ENCODE measurements at regions not wholly inside any gene's neighbourhood (a gene's known extent, or its start where the extent isn't known, plus 50 kb on each side); places are given as distances from the start of the nearest gene placed in this dataset.

DNA sequence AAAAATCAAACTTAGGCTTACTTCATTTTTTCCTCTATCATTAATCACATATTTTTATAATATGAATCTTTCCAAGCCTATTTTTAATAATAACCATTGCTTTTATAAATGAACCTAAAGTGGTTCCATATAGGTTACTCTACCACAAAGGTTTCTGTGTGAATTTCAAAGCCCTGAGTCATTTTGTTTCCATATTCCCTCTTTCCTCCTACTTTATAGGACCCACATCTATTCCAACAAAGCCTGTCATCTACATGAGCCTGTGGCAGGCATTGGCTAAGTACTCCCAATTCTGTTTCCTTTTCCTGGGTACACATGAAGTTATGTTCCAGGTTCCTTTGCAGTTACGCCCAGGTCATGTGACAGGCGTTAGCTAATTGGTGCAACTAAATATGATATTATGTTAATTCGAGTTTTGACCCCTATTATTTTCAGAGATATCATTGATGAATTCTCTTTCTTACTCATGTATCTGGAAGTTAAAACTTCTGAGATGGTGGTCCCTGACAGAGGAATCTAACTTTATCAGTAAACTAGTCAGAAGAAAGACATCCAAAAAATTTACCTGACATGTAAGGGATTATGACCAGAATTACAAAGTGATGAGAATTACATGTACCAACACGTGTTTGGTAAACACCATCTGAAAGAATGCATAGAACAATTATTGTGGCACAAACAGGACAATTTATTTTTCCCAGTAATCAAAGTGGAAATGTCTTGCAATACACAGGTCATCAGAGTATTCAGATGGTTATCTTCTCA lies 1264.0 kb upstream of the CNTN5 start:
- WGBS (ENCODE audit: extremely low coverage, insufficient read length, low lambda C conversion rate) = no CpG with 5 or more reads among the region's 4 CpGs
- Histone ChIP-seq H3K4me2 (ENCODE audit: insufficient read depth, insufficient read length, low read length) (no peak overlapping the region), H3K9ac (ENCODE audit: extremely low read depth, insufficient read length, low read length) (no peak overlapping the region), H4K5ac (ENCODE audit: insufficient read length, low read depth, low read length) (no peak overlapping the region), H2BK12ac (ENCODE audit: insufficient read length, low read depth, low read length) (no peak overlapping the region), H3K4me1 (ENCODE audit: insufficient read depth, low read length) (no peaks in the 10 kb centered on the region), H3K27ac (ENCODE audit: insufficient read length, low read depth, low read length) (no peak overlapping the region), H3K79me2 (ENCODE audit: insufficient read depth, low read length) (no peaks in the 10 kb centered on the region), H2BK120ac (ENCODE audit: low read depth, low read length, poor library complexity, severe bottlenecking) (no peak overlapping the region), H3K79me1 (ENCODE audit: insufficient read depth, low read depth, low read length, poor library complexity, severe bottlenecking) (no peaks in the 10 kb centered on the region), H3K14ac (ENCODE audit: insufficient read depth, low read length) (no peak overlapping the region), H3K56ac (ENCODE audit: insufficient read length, low read depth, low read length) (no peak overlapping the region), H3K4ac (ENCODE audit: low read depth, low read length) (no peak overlapping the region), H3K23me2 (ENCODE audit: insufficient read length, low read depth, low read length, poor library complexity, severe bottlenecking) (no peaks in the 10 kb centered on the region), H2BK20ac (ENCODE audit: low read depth, low read length, poor library complexity, severe bottlenecking) (no peak overlapping the region), H2AFZ (ENCODE audit: low read length) (no peak overlapping the region), H2BK15ac (ENCODE audit: low read depth, low read length) (no peak overlapping the region), H2BK5ac (ENCODE audit: insufficient read length, low read length) (no peak overlapping the region), H4K91ac (ENCODE audit: insufficient read length, low read depth, low read length) (no peak overlapping the region), H4K20me1 (ENCODE audit: control insufficient read depth, insufficient read depth, insufficient read length) (no peaks in the 10 kb centered on the region), H3K18ac (ENCODE audit: insufficient read length, low read depth, low read length) (no peak overlapping the region), H2AK5ac (ENCODE audit: insufficient read length, low read length) (no peak overlapping the region), H3K9me3 (ENCODE audit: control insufficient read depth, low read depth, low read length) (no peaks in the 10 kb centered on the region), H4K8ac (replicated peaks; ENCODE audit: insufficient read length, low read depth, low read length) (no peak overlapping the region), H3K23ac (ENCODE audit: insufficient read length, low read depth, low read length) (no peak overlapping the region), H3K27me3 (ENCODE audit: insufficient read depth, low read length) (no peaks in the 10 kb centered on the region), H3T11ph (ENCODE audit: low read length) (no peak overlapping the region)
- TF ChIP-seq, protein P1, sequence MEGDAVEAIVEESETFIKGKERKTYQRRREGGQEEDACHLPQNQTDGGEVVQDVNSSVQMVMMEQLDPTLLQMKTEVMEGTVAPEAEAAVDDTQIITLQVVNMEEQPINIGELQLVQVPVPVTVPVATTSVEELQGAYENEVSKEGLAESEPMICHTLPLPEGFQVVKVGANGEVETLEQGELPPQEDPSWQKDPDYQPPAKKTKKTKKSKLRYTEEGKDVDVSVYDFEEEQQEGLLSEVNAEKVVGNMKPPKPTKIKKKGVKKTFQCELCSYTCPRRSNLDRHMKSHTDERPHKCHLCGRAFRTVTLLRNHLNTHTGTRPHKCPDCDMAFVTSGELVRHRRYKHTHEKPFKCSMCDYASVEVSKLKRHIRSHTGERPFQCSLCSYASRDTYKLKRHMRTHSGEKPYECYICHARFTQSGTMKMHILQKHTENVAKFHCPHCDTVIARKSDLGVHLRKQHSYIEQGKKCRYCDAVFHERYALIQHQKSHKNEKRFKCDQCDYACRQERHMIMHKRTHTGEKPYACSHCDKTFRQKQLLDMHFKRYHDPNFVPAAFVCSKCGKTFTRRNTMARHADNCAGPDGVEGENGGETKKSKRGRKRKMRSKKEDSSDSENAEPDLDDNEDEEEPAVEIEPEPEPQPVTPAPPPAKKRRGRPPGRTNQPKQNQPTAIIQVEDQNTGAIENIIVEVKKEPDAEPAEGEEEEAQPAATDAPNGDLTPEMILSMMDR (conservative IDR thresholded peaks at IDR 0.05) = no peak
- Mint-ChIP-seq H3K27ac (no peak overlapping the region), H3K27me3 (ENCODE audit: low read depth) (no peaks in the 10 kb centered on the region), H3K4me1 (peaks cover 6% of the 10 kb centered on the region in 2 experiments), H3K9me3 (no peaks in the 10 kb centered on the region; a peak in 1 of 5 replicates), H3K36me3 (ENCODE audit: insufficient read depth in 1 of 3, low read depth in 3 of 3) (no peaks in the 10 kb centered on the region; a peak in 1 of 7 replicates), H3K4me3 (no peak overlapping the region)
- no peak for DNase-seq
